ENCODE measurements at regions not wholly inside any gene's neighbourhood (a gene's known extent, or its start where the extent isn't known, plus 50 kb on each side); places are given as distances from the start of the nearest gene placed in this dataset.

GRCh38 chr3:13187593-13187992 is 114.4 kb upstream of the IQSEC1 start:
- no peak overlapping the region for H3K9ac ChIP-seq (ENCODE audit: low read depth, low read length)
- TF ChIP-seq POLR2A (IDR thresholded peaks at IDR 0.05; ENCODE audit: low read depth, low read length) (no peak), FOS (IDR thresholded peaks at IDR 0.05; ENCODE audit: low read depth, low read length) (no peak), RFX5 (IDR thresholded peaks at IDR 0.05; ENCODE audit: low read depth, low read length) (no peak), BHLHE40 (IDR thresholded peaks at IDR 0.05; ENCODE audit: low read depth, low read length) (no peak), RAD21 (IDR thresholded peaks at IDR 0.05; ENCODE audit: low read length) (no peak), CEBPB (IDR thresholded peaks at IDR 0.05; ENCODE audit: low read depth, low read length) (no peak), MAZ (IDR thresholded peaks at IDR 0.05; ENCODE audit: borderline replicate concordance, low read depth, low read length) (no peak), SMC3 (IDR thresholded peaks at IDR 0.05; ENCODE audit: low read depth, low read length) (no peak), CHD1 (IDR thresholded peaks at IDR 0.05; ENCODE audit: low read depth, low read length) (no peak), RCOR1 (IDR thresholded peaks at IDR 0.05; ENCODE audit: insufficient replicate concordance, low read length) (no peak), MXI1 (IDR thresholded peaks at IDR 0.05; ENCODE audit: borderline replicate concordance, low read depth, low read length) (no peak), MAFK (IDR thresholded peaks at IDR 0.05; ENCODE audit: low read depth, low read length) (no peak), ELK1 (IDR thresholded peaks at IDR 0.05; ENCODE audit: borderline replicate concordance, low read depth, low read length) (no peak), NFE2L2 (IDR thresholded peaks at IDR 0.05; ENCODE audit: low read depth, low read length) (no peak)
- TF ChIP-seq, protein P1, sequence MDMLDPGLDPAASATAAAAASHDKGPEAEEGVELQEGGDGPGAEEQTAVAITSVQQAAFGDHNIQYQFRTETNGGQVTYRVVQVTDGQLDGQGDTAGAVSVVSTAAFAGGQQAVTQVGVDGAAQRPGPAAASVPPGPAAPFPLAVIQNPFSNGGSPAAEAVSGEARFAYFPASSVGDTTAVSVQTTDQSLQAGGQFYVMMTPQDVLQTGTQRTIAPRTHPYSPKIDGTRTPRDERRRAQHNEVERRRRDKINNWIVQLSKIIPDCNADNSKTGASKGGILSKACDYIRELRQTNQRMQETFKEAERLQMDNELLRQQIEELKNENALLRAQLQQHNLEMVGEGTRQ (IDR thresholded peaks at IDR 0.05; ENCODE audit: low read depth, low read length) = no peak
- TF ChIP-seq, protein P2, sequence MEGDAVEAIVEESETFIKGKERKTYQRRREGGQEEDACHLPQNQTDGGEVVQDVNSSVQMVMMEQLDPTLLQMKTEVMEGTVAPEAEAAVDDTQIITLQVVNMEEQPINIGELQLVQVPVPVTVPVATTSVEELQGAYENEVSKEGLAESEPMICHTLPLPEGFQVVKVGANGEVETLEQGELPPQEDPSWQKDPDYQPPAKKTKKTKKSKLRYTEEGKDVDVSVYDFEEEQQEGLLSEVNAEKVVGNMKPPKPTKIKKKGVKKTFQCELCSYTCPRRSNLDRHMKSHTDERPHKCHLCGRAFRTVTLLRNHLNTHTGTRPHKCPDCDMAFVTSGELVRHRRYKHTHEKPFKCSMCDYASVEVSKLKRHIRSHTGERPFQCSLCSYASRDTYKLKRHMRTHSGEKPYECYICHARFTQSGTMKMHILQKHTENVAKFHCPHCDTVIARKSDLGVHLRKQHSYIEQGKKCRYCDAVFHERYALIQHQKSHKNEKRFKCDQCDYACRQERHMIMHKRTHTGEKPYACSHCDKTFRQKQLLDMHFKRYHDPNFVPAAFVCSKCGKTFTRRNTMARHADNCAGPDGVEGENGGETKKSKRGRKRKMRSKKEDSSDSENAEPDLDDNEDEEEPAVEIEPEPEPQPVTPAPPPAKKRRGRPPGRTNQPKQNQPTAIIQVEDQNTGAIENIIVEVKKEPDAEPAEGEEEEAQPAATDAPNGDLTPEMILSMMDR (conservative IDR thresholded peaks at IDR 0.05; ENCODE audit: low read depth, low read length) = no peak
- H4K20me1 ChIP-seq (ENCODE audit: insufficient read depth, low read length) = no peaks in the 10 kb centered on the region
- no CpG with 5 or more reads among the region's 2 CpGs for WGBS, 2 experiments (ENCODE audit: extremely low coverage in 2 of 2, insufficient read length in 1 of 2)
- no peak for ATAC-seq (ENCODE audit: low read depth)
- no peak overlapping the region for H2AK5ac ChIP-seq (ENCODE audit: low read depth, low read length)
- no peak overlapping the region for H3K23ac ChIP-seq (ENCODE audit: low read depth, low read length)
- no peak overlapping the region for H3K14ac ChIP-seq (replicated peaks; ENCODE audit: low read depth, low read length)
- no peak overlapping the region for H4K8ac ChIP-seq (ENCODE audit: low read depth in 2 of 2, low read length in 2 of 2)
- no peaks in the 10 kb centered on the region for H3K9me3 ChIP-seq (ENCODE audit: control insufficient read depth, insufficient read depth, low read length)
- H3K79me1 ChIP-seq (ENCODE audit: low read depth in 1 of 2, low read length in 2 of 2) = no peaks in the 10 kb centered on the region
- no peak overlapping the region for H3K18ac ChIP-seq (ENCODE audit: low read depth, low read length)
- no peak for DNase-seq
- H3K4me2 ChIP-seq (ENCODE audit: low read depth, low read length) = no peak overlapping the region
- no peak overlapping the region for H4K5ac ChIP-seq (ENCODE audit: low read depth, low read length)
- H3K36me3 ChIP-seq (ENCODE audit: control insufficient read depth, insufficient read depth, low read length) = no peaks in the 10 kb centered on the region
- H2BK20ac ChIP-seq (ENCODE audit: low read depth, low read length) = no peak overlapping the region
- no peak overlapping the region for H3K56ac ChIP-seq (ENCODE audit: extremely low read depth, insufficient read depth, low read length)
- intact Hi-C loops (cut with micrococcal nuclease) = no loop called here
- dilution Hi-C loops (cut with HindIII; ENCODE audit: low sequenced_read_pairs, unreplicated experiment) = no loop called here
- POLR2A ChIA-PET (ENCODE audit: unreplicated experiment) = no interaction called here
- H2BK5ac ChIP-seq (ENCODE audit: low read depth, low read length, poor library complexity, severe bottlenecking) = no peak overlapping the region
- no peak overlapping the region for H2AK9ac ChIP-seq (replicated peaks; ENCODE audit: low read depth, low read length, poor library complexity)
- no peak overlapping the region for H4K91ac ChIP-seq (ENCODE audit: insufficient read depth, low read depth, low read length)
- H3K9me1 ChIP-seq (ENCODE audit: insufficient read depth, low read length) = no peaks in the 10 kb centered on the region; the same call in 1 of the 2 replicates
- H3K27me3 ChIP-seq (ENCODE audit: control insufficient read depth, insufficient read depth, low read length) = peaks cover 7% of the 10 kb centered on the region; the same call in 1 of the 2 replicates
- no peak overlapping the region for H3K27ac ChIP-seq (ENCODE audit: insufficient read depth, low read length)
- H2AFZ ChIP-seq (replicated peaks; ENCODE audit: low read length, poor library complexity) = no peak overlapping the region
- in situ Hi-C loops (cut with MboI; ENCODE audit: low sequenced_read_pairs) = no loop called here
- no peak overlapping the region for H3K4me3 ChIP-seq (ENCODE audit: insufficient read depth, low read depth, low read length)
- H3K4ac ChIP-seq (ENCODE audit: low read depth, low read length) = no peak overlapping the region
- BruUV-seq (replicated peaks) = no TSS peak
- CTCF ChIA-PET = no interaction called here
- H2BK120ac ChIP-seq (ENCODE audit: low read depth, low read length) = no peak overlapping the region
- H3K4me1 ChIP-seq (ENCODE audit: control insufficient read depth, insufficient read depth, low read length) = no peaks in the 10 kb centered on the region
- H2BK15ac ChIP-seq (ENCODE audit: low read depth, low read length) = no peak overlapping the region
